ENCODE measurements at regions not wholly inside any gene's neighbourhood (a gene's known extent, or its start where the extent isn't known, plus 50 kb on each side); places are given as distances from the start of the nearest gene placed in this dataset.

DNA sequence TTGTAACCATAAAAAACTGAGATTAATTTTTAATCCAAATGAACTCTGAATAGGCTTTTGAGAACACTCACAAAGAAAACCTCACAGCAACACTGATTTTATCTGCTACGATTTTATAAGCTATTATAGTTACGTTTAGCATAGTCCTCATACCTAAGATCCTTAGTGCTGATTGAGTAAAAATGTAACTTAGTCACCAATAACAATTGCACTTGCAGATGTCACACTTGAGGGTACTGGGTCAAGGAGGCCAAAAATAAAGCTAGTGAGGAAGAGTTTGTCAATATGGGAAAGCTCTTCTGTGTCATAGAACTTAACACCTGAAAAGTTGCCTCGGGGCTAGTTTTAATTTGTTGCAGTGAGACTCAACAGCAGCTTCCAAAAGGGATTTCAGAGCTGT lies 706.5 kb upstream of the FAM98A start:
- H3K27ac ChIP-seq (ENCODE audit: control insufficient read depth, insufficient read depth): no peak overlapping the region
- no peak overlapping the region for H3K4me2 ChIP-seq (ENCODE audit: control insufficient read depth, insufficient read depth)
- no peak for FAIRE-seq
- no peaks in the 10 kb centered on the region for H3K27me3 ChIP-seq (replicated peaks in 1 of 2; ENCODE audit: control insufficient read depth in 2 of 2, insufficient read depth in 2 of 2, low read length in 1 of 2)
- no TSS peak for BruUV-seq (replicated peaks)
- intact Hi-C loops (cut with micrococcal nuclease; ENCODE audit: unreplicated experiment): no loop called here
- in situ Hi-C loops (cut with MboI): no loop called here
- no peaks in the 10 kb centered on the region for H3K9me3 ChIP-seq (replicated peaks; ENCODE audit: control insufficient read depth, insufficient read depth, low read length)
- DNase-seq (ENCODE audit: low read depth, low spot score): no peak
- H3K4me1 ChIP-seq (ENCODE audit: control insufficient read depth, insufficient read depth, low read length): no peaks in the 10 kb centered on the region
- RAD21 ChIA-PET (ENCODE audit: unreplicated experiment): no interaction called here
- CTCF ChIA-PET: no interaction called here
- WGBS (ENCODE audit: insufficient coverage, insufficient replicate concordance, low lambda C conversion rate, missing lambda C conversion rate): 34% methylated on average over 3 of the region's 3 CpGs
- POLR2A ChIA-PET: no interaction called here
- no peak overlapping the region for H3K4me3 ChIP-seq
- H3K79me2 ChIP-seq (ENCODE audit: control insufficient read depth, insufficient read depth, low read length): no peaks in the 10 kb centered on the region
- H4K20me1 ChIP-seq (ENCODE audit: control insufficient read depth, insufficient read depth): no peaks in the 10 kb centered on the region
- H2AFZ ChIP-seq (ENCODE audit: control insufficient read depth, low read depth, low read length): no peak overlapping the region
- SMC1A ChIA-PET (ENCODE audit: uncharacterized antibody, unreplicated experiment): interaction anchor here (0.8 kb wide), 1 partner anchor 34 kb away, joined by 3 read pairs; no protein-coding TSS in a partner anchor
- H3K9ac ChIP-seq (ENCODE audit: control insufficient read depth, insufficient read depth, low read length): no peak overlapping the region
- TF ChIP-seq ZNF207 (IDR thresholded peaks at IDR 0.05; ENCODE audit: borderline replicate concordance): no peak
- no peak for TF ChIP-seq SMAD5 (IDR thresholded peaks at IDR 0.05; ENCODE audit: low read depth)
- TF ChIP-seq RAD51 (IDR thresholded peaks at IDR 0.05): no peak
- TF ChIP-seq, protein P1, sequence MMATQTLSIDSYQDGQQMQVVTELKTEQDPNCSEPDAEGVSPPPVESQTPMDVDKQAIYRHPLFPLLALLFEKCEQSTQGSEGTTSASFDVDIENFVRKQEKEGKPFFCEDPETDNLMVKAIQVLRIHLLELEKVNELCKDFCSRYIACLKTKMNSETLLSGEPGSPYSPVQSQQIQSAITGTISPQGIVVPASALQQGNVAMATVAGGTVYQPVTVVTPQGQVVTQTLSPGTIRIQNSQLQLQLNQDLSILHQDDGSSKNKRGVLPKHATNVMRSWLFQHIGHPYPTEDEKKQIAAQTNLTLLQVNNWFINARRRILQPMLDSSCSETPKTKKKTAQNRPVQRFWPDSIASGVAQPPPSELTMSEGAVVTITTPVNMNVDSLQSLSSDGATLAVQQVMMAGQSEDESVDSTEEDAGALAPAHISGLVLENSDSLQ (IDR thresholded peaks at IDR 0.05): no peak
- TF ChIP-seq MEF2B (IDR thresholded peaks at IDR 0.05; ENCODE audit: partially characterized antibody, poor library complexity, severe bottlenecking): no peak
- no peak for TF ChIP-seq TARDBP (IDR thresholded peaks at IDR 0.05; ENCODE audit: borderline replicate concordance)
- TF ChIP-seq POU2F2 (IDR thresholded peaks at IDR 0.05; ENCODE audit: borderline replicate concordance, low read depth, low read length): no peak
- TF ChIP-seq ATF7 (IDR thresholded peaks at IDR 0.05; ENCODE audit: low read depth): no peak
- TF ChIP-seq SUZ12 (IDR thresholded peaks at IDR 0.05; ENCODE audit: unreplicated experiment): no peak
- H3K36me3 ChIP-seq (ENCODE audit: control insufficient read depth in 2 of 2, insufficient read depth in 2 of 2, low read length in 1 of 2): no peaks in the 10 kb centered on the region
- no peak for ATAC-seq

DNA sequence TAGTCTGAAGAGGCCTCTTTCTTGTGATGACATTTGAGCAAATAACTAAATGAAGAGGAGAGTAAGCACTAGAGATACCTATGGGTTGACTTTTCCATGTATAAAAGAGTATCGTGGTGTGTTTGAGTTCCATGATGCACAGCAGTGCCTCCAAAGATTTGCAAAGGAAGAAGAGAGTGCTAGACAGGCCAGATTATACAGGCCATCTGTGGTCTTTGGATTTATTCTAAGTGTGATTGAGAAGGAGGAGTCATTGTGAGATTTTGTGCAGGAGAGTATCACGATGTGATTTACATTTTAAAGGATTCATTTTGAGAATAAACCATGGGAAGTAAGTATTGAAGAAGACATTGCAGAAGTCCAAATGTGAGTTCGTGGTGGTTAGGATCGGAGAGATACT lies 695.9 kb upstream of the FAM98A start:
- H3K4me1 ChIP-seq (ENCODE audit: control insufficient read depth, insufficient read depth, low read length): no peaks in the 10 kb centered on the region
- BruUV-seq (replicated peaks): no TSS peak
- no peak for DNase-seq (ENCODE audit: low read depth, low spot score)
- H3K4me3 ChIP-seq: no peak overlapping the region
- H2AFZ ChIP-seq (ENCODE audit: control insufficient read depth, low read depth, low read length): no peak overlapping the region
- no peaks in the 10 kb centered on the region; a peak in 1 of 4 replicates for H3K27me3 ChIP-seq (replicated peaks in 1 of 2; ENCODE audit: control insufficient read depth in 2 of 2, insufficient read depth in 2 of 2, low read length in 1 of 2)
- intact Hi-C loops (cut with micrococcal nuclease; ENCODE audit: unreplicated experiment) (no loop called here), in situ Hi-C loops (cut with MboI) (no loop called here)
- POLR2A ChIA-PET: no interaction called here
- no peak for ATAC-seq
- SMC1A ChIA-PET (ENCODE audit: uncharacterized antibody, unreplicated experiment): no interaction called here
- H3K27ac ChIP-seq (ENCODE audit: control insufficient read depth, insufficient read depth): no peak overlapping the region
- FAIRE-seq: no peak
- WGBS (ENCODE audit: insufficient coverage, insufficient replicate concordance, low lambda C conversion rate, missing lambda C conversion rate): 36% methylated on average over 4 of the region's 4 CpGs
- no peaks in the 10 kb centered on the region for H3K36me3 ChIP-seq (ENCODE audit: control insufficient read depth in 2 of 2, insufficient read depth in 2 of 2, low read length in 1 of 2)
- no peak overlapping the region for H3K9ac ChIP-seq (ENCODE audit: control insufficient read depth, insufficient read depth, low read length)
- no peaks in the 10 kb centered on the region for H3K9me3 ChIP-seq (replicated peaks; ENCODE audit: control insufficient read depth, insufficient read depth, low read length)
- H4K20me1 ChIP-seq (ENCODE audit: control insufficient read depth, insufficient read depth): no peaks in the 10 kb centered on the region
- H3K79me2 ChIP-seq (ENCODE audit: control insufficient read depth, insufficient read depth, low read length): no peaks in the 10 kb centered on the region
- RAD21 ChIA-PET (ENCODE audit: unreplicated experiment): no interaction called here
- no peak overlapping the region for H3K4me2 ChIP-seq (ENCODE audit: control insufficient read depth, insufficient read depth)
- CTCF ChIA-PET: no interaction called here
- no peak for TF ChIP-seq TARDBP (IDR thresholded peaks at IDR 0.05; ENCODE audit: borderline replicate concordance)
- TF ChIP-seq PAX8 (IDR thresholded peaks at IDR 0.05): no peak
- TF ChIP-seq ZNF622 (IDR thresholded peaks at IDR 0.05): no peak
- no peak for TF ChIP-seq E2F4 (IDR thresholded peaks at IDR 0.05; ENCODE audit: low read depth, low read length)
- TF ChIP-seq, protein P2, sequence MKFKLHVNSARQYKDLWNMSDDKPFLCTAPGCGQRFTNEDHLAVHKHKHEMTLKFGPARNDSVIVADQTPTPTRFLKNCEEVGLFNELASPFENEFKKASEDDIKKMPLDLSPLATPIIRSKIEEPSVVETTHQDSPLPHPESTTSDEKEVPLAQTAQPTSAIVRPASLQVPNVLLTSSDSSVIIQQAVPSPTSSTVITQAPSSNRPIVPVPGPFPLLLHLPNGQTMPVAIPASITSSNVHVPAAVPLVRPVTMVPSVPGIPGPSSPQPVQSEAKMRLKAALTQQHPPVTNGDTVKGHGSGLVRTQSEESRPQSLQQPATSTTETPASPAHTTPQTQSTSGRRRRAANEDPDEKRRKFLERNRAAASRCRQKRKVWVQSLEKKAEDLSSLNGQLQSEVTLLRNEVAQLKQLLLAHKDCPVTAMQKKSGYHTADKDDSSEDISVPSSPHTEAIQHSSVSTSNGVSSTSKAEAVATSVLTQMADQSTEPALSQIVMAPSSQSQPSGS (IDR thresholded peaks at IDR 0.05; ENCODE audit: low read length): no peak

Measured in GM12878 (cell line).